SU-DHL-6 (cell line): ENCODE measurements at regions not wholly inside any gene's neighbourhood (a gene's known extent, or its start where the extent isn't known, plus 50 kb on each side); places are given as distances from the start of the nearest gene placed in this dataset.

Source experiments
- EZH2phosphoT487 ChIP-seq: fragments of 200-600 bp; sonication (generic), shearing (Covaris generic); conservative IDR thresholded peaks from 2 replicates; pipeline ENCODE4 v1.6.1; 2018; ENCODE audit warnings: mild to moderate bottlenecking, antibody characterized with exemption, low read length, moderate library complexity, mixed read lengths
- TF ChIP-seq, protein P1 (sequence below): fragments of 200-600 bp; sonication (generic); IDR thresholded peaks from one replicate; pipeline ENCODE4 v1.5.1; 2017; ENCODE audit warnings: antibody characterized with exemption, mild to moderate bottlenecking, low read length, moderate library complexity; ENCODE audit not compliant: insufficient read depth, poor library complexity, severe bottlenecking

- TF ChIP-seq, protein P1, sequence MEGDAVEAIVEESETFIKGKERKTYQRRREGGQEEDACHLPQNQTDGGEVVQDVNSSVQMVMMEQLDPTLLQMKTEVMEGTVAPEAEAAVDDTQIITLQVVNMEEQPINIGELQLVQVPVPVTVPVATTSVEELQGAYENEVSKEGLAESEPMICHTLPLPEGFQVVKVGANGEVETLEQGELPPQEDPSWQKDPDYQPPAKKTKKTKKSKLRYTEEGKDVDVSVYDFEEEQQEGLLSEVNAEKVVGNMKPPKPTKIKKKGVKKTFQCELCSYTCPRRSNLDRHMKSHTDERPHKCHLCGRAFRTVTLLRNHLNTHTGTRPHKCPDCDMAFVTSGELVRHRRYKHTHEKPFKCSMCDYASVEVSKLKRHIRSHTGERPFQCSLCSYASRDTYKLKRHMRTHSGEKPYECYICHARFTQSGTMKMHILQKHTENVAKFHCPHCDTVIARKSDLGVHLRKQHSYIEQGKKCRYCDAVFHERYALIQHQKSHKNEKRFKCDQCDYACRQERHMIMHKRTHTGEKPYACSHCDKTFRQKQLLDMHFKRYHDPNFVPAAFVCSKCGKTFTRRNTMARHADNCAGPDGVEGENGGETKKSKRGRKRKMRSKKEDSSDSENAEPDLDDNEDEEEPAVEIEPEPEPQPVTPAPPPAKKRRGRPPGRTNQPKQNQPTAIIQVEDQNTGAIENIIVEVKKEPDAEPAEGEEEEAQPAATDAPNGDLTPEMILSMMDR: no peak
- no peak for TF ChIP-seq EZH2phosphoT487
These were observed 285.7 kb upstream of the PPP2R2D start for GRCh38 chr10:131615150-131615549.
